ENCODE measurements at regions not wholly inside any gene's neighbourhood (a gene's known extent, or its start where the extent isn't known, plus 50 kb on each side); places are given as distances from the start of the nearest gene placed in this dataset.

DNA sequence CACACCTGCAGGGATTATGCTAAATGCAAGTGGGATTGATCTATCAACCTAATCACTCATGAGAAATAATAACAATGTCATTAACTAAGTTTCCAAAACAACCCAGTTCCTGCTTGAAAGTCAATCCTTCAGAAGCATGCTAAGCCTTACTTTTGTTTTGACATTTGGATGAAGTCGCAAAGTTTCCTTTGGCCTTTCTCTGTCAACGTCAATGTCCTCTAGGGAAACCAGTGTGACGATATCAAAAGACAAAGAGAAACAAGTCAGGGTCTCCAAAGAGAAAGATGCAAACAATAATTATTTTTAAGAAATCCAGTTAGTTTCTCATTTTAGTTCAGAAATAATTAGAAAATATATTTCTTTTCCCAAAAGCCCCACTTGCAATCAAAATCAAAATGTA is 86.7 kb upstream of the SRD5A3 start:
- Histone ChIP-seq H4K20me1 (ENCODE audit: control insufficient read depth, insufficient read depth, low read depth, low read length) (no peaks in the 10 kb centered on the region), H3K4me3 (ENCODE audit: low read length) (no peak overlapping the region), H3K27me3 (ENCODE audit: control insufficient read depth, low read length) (peaks cover 3% of the 10 kb centered on the region; the same call in 1 of the 2 replicates), H3F3A (ENCODE audit: control insufficient read depth, insufficient read depth) (no peaks in the 10 kb centered on the region), H3K79me2 (ENCODE audit: control insufficient read depth, low read length) (no peaks in the 10 kb centered on the region), H3K9me3 (ENCODE audit: control insufficient read depth, insufficient read depth, low read length) (no peaks in the 10 kb centered on the region), H3K27ac (ENCODE audit: low read depth, low read length) (no peak overlapping the region), H3K9me2 (replicated peaks; ENCODE audit: control insufficient read depth, low read length) (no peaks in the 10 kb centered on the region), H3K4me2 (ENCODE audit: low read length) (no peak overlapping the region), H3K36me3 (ENCODE audit: control insufficient read depth, low read length) (no peaks in the 10 kb centered on the region), H3K4me1 (ENCODE audit: control insufficient read depth, low read length) (no peaks in the 10 kb centered on the region)
- TF ChIP-seq EZH2phosphoT487 (IDR thresholded peaks at IDR 0.05; ENCODE audit: borderline replicate concordance, low read length) = no peak
- TF ChIP-seq, protein P1, sequence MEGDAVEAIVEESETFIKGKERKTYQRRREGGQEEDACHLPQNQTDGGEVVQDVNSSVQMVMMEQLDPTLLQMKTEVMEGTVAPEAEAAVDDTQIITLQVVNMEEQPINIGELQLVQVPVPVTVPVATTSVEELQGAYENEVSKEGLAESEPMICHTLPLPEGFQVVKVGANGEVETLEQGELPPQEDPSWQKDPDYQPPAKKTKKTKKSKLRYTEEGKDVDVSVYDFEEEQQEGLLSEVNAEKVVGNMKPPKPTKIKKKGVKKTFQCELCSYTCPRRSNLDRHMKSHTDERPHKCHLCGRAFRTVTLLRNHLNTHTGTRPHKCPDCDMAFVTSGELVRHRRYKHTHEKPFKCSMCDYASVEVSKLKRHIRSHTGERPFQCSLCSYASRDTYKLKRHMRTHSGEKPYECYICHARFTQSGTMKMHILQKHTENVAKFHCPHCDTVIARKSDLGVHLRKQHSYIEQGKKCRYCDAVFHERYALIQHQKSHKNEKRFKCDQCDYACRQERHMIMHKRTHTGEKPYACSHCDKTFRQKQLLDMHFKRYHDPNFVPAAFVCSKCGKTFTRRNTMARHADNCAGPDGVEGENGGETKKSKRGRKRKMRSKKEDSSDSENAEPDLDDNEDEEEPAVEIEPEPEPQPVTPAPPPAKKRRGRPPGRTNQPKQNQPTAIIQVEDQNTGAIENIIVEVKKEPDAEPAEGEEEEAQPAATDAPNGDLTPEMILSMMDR (IDR thresholded peaks at IDR 0.05; ENCODE audit: low read depth, low read length, poor library complexity, severe bottlenecking) = no peak

- TF ChIP-seq EZH2phosphoT487 (IDR thresholded peaks at IDR 0.05; ENCODE audit: borderline replicate concordance, low read length) = no peak
- TF ChIP-seq, protein P1 (IDR thresholded peaks at IDR 0.05; ENCODE audit: low read depth, low read length, poor library complexity, severe bottlenecking) = no peak
- Histone ChIP-seq H3K4me3 (ENCODE audit: low read length) (no peak overlapping the region), H3K4me1 (ENCODE audit: control insufficient read depth, low read length) (no peaks in the 10 kb centered on the region), H3K27ac (ENCODE audit: low read depth, low read length) (no peak overlapping the region), H3K36me3 (ENCODE audit: control insufficient read depth, low read length) (no peaks in the 10 kb centered on the region), H3K9me2 (replicated peaks; ENCODE audit: control insufficient read depth, low read length) (no peaks in the 10 kb centered on the region), H3K4me2 (ENCODE audit: low read length) (no peak overlapping the region), H3F3A (ENCODE audit: control insufficient read depth, insufficient read depth) (no peaks in the 10 kb centered on the region), H3K9me3 (ENCODE audit: control insufficient read depth, insufficient read depth, low read length) (no peaks in the 10 kb centered on the region), H3K79me2 (ENCODE audit: control insufficient read depth, low read length) (no peaks in the 10 kb centered on the region), H3K27me3 (ENCODE audit: control insufficient read depth, low read length) (no peaks in the 10 kb centered on the region), H4K20me1 (ENCODE audit: control insufficient read depth, insufficient read depth, low read depth, low read length) (no peaks in the 10 kb centered on the region)
These were observed 76.6 kb upstream of the SRD5A3 start for GRCh38 chr4:55269470-55269869.

GRCh38 chr4:55269995-55270394 is 76.0 kb upstream of the SRD5A3 start:
- Histone ChIP-seq H3K79me2 (ENCODE audit: control insufficient read depth, low read length) (no peaks in the 10 kb centered on the region), H3K27ac (ENCODE audit: low read depth, low read length) (no peak overlapping the region), H3K4me3 (ENCODE audit: low read length) (no peak overlapping the region), H3K36me3 (ENCODE audit: control insufficient read depth, low read length) (no peaks in the 10 kb centered on the region), H3K4me2 (ENCODE audit: low read length) (no peak overlapping the region), H3K9me3 (ENCODE audit: control insufficient read depth, insufficient read depth, low read length) (no peaks in the 10 kb centered on the region), H3K9me2 (replicated peaks; ENCODE audit: control insufficient read depth, low read length) (no peaks in the 10 kb centered on the region), H3K4me1 (ENCODE audit: control insufficient read depth, low read length) (no peaks in the 10 kb centered on the region), H4K20me1 (ENCODE audit: control insufficient read depth, insufficient read depth, low read depth, low read length) (no peaks in the 10 kb centered on the region), H3K27me3 (ENCODE audit: control insufficient read depth, low read length) (no peaks in the 10 kb centered on the region), H3F3A (ENCODE audit: control insufficient read depth, insufficient read depth) (no peaks in the 10 kb centered on the region)
- TF ChIP-seq EZH2phosphoT487 (IDR thresholded peaks at IDR 0.05; ENCODE audit: borderline replicate concordance, low read length) = no peak
- TF ChIP-seq, protein P1 (IDR thresholded peaks at IDR 0.05; ENCODE audit: low read depth, low read length, poor library complexity, severe bottlenecking) = no peak

- TF ChIP-seq, protein P1 (IDR thresholded peaks at IDR 0.05; ENCODE audit: low read depth, low read length, poor library complexity, severe bottlenecking) = no peak
- TF ChIP-seq EZH2phosphoT487 (IDR thresholded peaks at IDR 0.05; ENCODE audit: borderline replicate concordance, low read length) = no peak
- no peaks in the 10 kb centered on the region for H3K36me3 ChIP-seq (ENCODE audit: control insufficient read depth, low read length)
- H4K20me1 ChIP-seq (ENCODE audit: control insufficient read depth, insufficient read depth, low read depth, low read length) = no peaks in the 10 kb centered on the region
- H3K9me3 ChIP-seq (ENCODE audit: control insufficient read depth, insufficient read depth, low read length) = no peaks in the 10 kb centered on the region
- H3K9me2 ChIP-seq (replicated peaks; ENCODE audit: control insufficient read depth, low read length) = no peaks in the 10 kb centered on the region
- H3K79me2 ChIP-seq (ENCODE audit: control insufficient read depth, low read length) = no peaks in the 10 kb centered on the region
- H3K27ac ChIP-seq (ENCODE audit: low read depth, low read length) = no peak overlapping the region
- H3K4me1 ChIP-seq (ENCODE audit: control insufficient read depth, low read length) = no peaks in the 10 kb centered on the region
- H3K4me2 ChIP-seq (ENCODE audit: low read length) = no peak overlapping the region
- no peaks in the 10 kb centered on the region for H3K27me3 ChIP-seq (ENCODE audit: control insufficient read depth, low read length)
- no peak overlapping the region for H3K4me3 ChIP-seq (ENCODE audit: low read length)
- no peaks in the 10 kb centered on the region for H3F3A ChIP-seq (ENCODE audit: control insufficient read depth, insufficient read depth)
These were observed 75.6 kb upstream of the SRD5A3 start for GRCh38 chr4:55270481-55270880.

All from DOHH2 (cell line).